ENCODE measurements at regions not wholly inside any gene's neighbourhood (a gene's known extent, or its start where the extent isn't known, plus 50 kb on each side); places are given as distances from the start of the nearest gene placed in this dataset.
"Not testable (repeated sequence)": the region's sequence is repeated elsewhere in the genome, so short reads cannot be mapped to it uniquely, and the experiment has no call there.

- DNase-seq (ENCODE audit: low spot score): no peak
These were observed 115.3 kb upstream of the BMPER start for GRCh38 chr7:33789871-33790630.

GRCh38 chr7:33790746-33791145 lies 114.6 kb upstream of the BMPER start:
- DNase-seq (ENCODE audit: low spot score): no peak

GRCh38 chr7:33792041-33792440 lies 113.3 kb upstream of the BMPER start:
- DNase-seq (ENCODE audit: low spot score): no peak

- DNase-seq (ENCODE audit: low spot score): no peak
These were observed 112.7 kb upstream of the BMPER start for GRCh38 chr7:33792547-33793105.

GRCh38 chr7:33793616-33794015 lies 111.7 kb upstream of the BMPER start:
- no peak for DNase-seq (ENCODE audit: low spot score)

GRCh38 chr7:33794419-33794818 lies 110.9 kb upstream of the BMPER start:
- no peak for DNase-seq (ENCODE audit: low spot score)

- DNase-seq (ENCODE audit: low spot score): no peak
These were observed 110.4 kb upstream of the BMPER start for GRCh38 chr7:33794959-33795358.

GRCh38 chr7:33796538-33796937 lies 108.8 kb upstream of the BMPER start:
- no peak for DNase-seq (ENCODE audit: low spot score)

- not testable (repeated sequence) for DNase-seq (ENCODE audit: low spot score)
These were observed 107.8 kb upstream of the BMPER start for GRCh38 chr7:33797512-33797911.

GRCh38 chr7:33798686-33799325 lies 106.5 kb upstream of the BMPER start:
- no peak for DNase-seq (ENCODE audit: low spot score)

GRCh38 chr7:33799766-33800165 lies 105.6 kb upstream of the BMPER start:
- no peak for DNase-seq (ENCODE audit: low spot score)

- DNase-seq (ENCODE audit: low spot score): no peak
These were observed 102.7 kb upstream of the BMPER start for GRCh38 chr7:33802600-33802999.

- DNase-seq (ENCODE audit: low spot score): no peak
These were observed 101.1 kb upstream of the BMPER start for GRCh38 chr7:33804140-33804660.

GRCh38 chr7:33805630-33806233 lies 99.6 kb upstream of the BMPER start:
- DNase-seq (ENCODE audit: low spot score): no peak

- no peak for DNase-seq (ENCODE audit: low spot score)
These were observed 98.8 kb upstream of the BMPER start for GRCh38 chr7:33806298-33807154.

GRCh38 chr7:33807155-33807530 lies 98.2 kb upstream of the BMPER start:
- DNase-seq (ENCODE audit: low spot score): no peak

- DNase-seq (ENCODE audit: low spot score): peak; percentile 34
These were observed 97.4 kb upstream of the BMPER start for GRCh38 chr7:33807779-33808482.

- DNase-seq (ENCODE audit: low spot score): no peak
These were observed 96.1 kb upstream of the BMPER start for GRCh38 chr7:33809228-33809627.

- no peak for DNase-seq (ENCODE audit: low spot score)
These were observed 95.0 kb upstream of the BMPER start for GRCh38 chr7:33810356-33810755.

- DNase-seq (ENCODE audit: low spot score): no peak
These were observed 92.0 kb upstream of the BMPER start for GRCh38 chr7:33813331-33813730.

GRCh38 chr7:33814400-33814799 lies 90.9 kb upstream of the BMPER start:
- DNase-seq (ENCODE audit: low spot score): no peak
